GM18951 (cell line): ENCODE measurements at regions not wholly inside any gene's neighbourhood (a gene's known extent, or its start where the extent isn't known, plus 50 kb on each side); places are given as distances from the start of the nearest gene placed in this dataset.

Source experiments
- POLR2A ChIP-seq: IDR thresholded peaks from 4 replicates; pipeline ENCODE4 v1.6.1; 2011; ENCODE audit warnings: mild to moderate bottlenecking; ENCODE audit not compliant: insufficient read length, insufficient read depth; ENCODE audit errors: extremely low read depth
- in situ Hi-C: fragments of 300-500 bp; cut with MboI; formaldehyde crosslinking; loops from one replicate; pipeline ENCODE4 v1.12.0; 2022; ENCODE audit warnings: low sequenced_read_pairs, mixed read lengths, inconsistent platforms; ENCODE audit not compliant: unreplicated experiment

DNA sequence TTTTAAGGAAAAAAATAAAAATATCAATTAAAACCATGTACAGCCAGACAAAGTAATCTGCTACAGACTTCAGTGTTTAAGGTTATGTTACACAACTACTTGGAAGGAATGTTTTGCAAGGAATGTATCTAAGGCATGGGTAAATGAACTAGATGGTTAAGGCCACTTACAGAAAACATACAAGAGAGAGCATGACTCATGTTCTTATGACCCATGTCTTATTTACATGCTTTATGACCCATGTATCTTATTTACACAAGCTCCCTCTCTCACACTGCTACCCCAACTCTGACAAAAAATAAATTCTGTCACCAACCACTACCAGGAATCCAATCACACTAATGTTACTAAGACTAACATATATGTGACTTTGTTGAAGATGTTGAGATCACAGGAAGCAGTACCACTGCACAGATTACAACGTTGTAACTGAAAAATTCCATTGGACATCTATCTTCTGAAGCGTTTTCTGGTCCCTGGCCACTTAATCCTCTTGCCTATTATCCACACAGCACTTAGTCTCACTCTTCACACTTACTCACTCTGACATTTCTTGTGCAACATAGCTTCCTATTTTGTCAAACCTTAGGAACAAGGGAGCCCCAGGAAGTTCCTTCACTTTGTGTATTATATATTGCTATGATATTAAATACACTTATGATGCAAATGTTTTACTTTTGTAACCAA is 1630.1 kb upstream of the C9orf72 start:
- in situ Hi-C loops: no loop called here
- TF ChIP-seq POLR2A: no peak

DNA sequence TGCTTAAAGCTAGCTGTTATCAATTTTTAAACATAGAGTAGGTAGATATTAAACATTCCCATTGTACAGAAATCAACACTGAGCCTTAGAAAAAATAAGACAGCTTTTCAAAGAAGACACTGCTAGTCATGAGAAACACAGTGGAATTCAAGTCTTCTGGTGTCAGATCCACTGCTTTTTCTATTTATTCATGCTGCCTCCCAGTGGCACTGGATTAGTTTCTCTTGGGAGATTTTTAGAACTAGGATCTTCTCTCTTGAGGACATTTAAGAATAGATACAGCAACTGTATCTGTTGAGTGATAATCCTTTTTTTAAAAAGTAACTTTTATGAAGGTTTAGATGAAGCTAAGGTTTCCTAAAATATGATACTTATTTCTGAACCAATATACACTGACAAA is 1635.4 kb upstream of the C9orf72 start:
- TF ChIP-seq POLR2A: no peak
- in situ Hi-C loops: no loop called here

DNA sequence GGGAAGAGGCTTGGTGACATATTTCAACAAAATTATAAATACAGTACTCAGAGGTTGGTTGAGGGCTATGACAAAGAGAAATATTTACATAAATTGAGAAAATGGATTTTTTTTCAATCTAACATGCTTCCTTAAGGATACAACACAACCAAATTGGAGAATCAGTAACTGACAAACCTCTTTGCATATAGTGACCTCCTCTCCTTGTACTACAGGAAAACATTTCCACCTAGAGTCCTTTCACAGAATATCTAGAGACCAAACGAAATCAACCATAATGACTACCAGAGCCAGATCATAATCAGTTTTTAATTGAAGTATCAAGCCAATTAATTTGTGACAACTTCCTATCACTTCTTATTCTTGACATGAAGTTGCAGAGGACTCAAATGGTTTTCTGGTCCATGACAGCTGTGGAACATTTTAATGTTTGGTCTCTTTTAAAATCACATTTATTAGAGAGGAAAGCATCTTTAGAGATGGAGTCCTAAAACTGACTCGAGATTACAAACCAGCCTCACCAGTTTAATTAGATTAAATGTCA is 1636.5 kb upstream of the C9orf72 start:
- no peak for TF ChIP-seq POLR2A
- in situ Hi-C loops: no loop called here

- in situ Hi-C loops: no loop called here
- no peak for TF ChIP-seq POLR2A
These were observed 1637.8 kb upstream of the C9orf72 start for GRCh38 chr9:29211003-29211579.

DNA sequence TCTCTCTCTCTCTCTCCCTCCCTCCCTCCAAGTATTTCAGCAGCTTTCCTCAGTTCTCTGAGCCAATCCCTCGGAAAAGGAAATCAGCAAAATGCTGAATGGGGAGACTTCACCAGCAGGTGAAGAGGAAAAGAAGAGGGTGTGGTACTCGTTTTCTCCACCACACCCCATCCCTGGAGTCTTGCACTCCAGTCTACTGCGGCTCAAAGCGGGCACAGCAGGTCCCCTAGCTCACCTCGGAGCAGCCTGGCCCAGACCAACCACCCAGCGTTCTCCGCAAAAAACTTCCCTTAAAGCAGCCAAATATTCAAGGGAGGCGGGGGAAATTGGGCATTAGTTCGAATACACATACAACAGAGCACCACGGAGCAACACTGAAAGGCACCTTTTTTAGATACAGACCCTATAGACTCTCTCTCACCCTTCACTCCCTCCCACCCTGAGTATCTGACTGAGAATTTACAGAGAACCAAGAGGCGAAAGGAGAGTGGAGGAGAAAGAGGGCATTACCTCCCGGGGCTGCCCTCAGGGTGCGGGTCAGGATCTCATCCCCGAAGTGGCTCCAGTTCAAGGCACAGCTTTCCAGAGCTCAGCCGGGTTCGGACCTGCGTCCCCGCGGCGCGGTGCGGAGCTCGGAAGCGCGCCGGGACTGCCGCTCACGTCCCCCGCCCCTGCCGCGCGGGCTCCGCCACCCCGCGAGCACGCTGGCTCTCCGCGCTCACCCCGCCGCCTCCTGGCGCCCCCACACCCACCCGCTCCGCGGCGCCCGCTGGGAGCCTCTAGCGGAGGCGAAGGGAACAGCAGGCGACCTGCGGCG is 1638.5 kb upstream of the C9orf72 start:
- in situ Hi-C loops: no loop called here

GRCh38 chr9:29212397-29213387 is 1639.4 kb upstream of the C9orf72 start:
- in situ Hi-C loops: no loop called here

More for the DNA sequence above, 1638.5 kb upstream of the C9orf72 start:
- no peak for TF ChIP-seq POLR2A

GRCh38 chr9:29213417-29214153 is 1640.3 kb upstream of the C9orf72 start, which contains the start of gene LINGO2:
LINGO2 (minus strand) TSS chr9:29213601.
- in situ Hi-C loops: no loop called here
- no peak for TF ChIP-seq POLR2A

More at GRCh38 chr9:29212397-29213387, 1639.4 kb upstream of the C9orf72 start:
- no peak for TF ChIP-seq POLR2A

DNA sequence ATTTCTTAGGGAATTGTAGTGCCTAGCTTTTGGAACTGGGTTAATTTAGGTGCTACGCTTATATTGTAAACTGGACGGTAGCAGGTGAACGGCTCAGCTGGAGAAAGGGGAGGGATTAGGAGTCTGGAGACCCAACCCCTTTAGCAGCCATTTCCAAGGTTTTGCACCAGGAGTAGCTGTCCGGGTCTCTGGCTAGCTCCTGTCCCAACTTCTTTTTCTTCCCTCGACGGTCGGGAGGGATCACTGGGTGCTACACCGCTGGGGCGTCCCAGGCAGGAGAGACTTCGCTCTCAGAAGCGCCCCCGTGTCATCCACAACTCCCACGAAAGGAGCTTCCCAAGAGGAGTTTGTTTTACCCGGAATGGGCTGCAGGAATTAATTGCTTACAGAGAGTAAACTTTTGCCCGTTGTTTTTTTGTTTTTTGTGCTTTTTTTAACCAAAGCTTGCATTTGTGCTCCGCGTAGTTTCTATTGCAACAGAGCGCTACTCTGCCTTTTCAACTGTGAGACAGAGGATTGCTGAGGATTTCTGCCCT is 1640.9 kb upstream of the C9orf72 start:
- in situ Hi-C loops: no loop called here
- no peak for TF ChIP-seq POLR2A

DNA sequence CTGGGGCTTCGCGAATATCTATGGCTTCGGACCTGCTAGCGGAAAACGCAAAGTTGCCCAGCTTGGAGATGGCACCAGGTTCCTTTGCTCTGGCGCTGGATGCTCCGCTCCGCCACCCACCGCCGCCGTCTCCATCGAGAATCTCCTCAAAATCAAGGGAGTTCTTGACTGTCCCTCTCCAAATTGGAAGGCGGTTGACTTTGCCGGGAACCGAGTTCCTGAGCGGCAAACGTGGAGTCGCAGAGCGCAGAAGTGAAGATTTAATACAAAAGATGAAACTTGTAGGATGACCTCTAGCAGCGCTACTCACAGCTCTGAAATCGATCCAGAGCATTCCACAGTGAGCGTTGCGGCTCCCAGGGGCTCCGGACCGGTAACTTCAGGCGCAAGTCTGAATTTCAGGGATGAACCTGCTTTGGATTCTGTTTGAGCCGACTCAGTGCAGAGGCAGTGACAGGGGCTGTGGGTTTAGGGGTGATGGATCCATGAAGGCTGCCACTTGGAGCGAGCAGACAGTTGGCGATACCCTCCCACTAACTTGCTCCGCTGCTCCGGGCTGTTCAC is 1641.5 kb upstream of the C9orf72 start:
- in situ Hi-C loops: no loop called here
- no peak for TF ChIP-seq POLR2A

GRCh38 chr9:29217966-29218365 is 1644.7 kb upstream of the C9orf72 start:
- TF ChIP-seq POLR2A: no peak
- in situ Hi-C loops: no loop called here

GRCh38 chr9:29220596-29221251 is 1647.4 kb upstream of the C9orf72 start:
- TF ChIP-seq POLR2A: no peak
- in situ Hi-C loops: no loop called here

DNA sequence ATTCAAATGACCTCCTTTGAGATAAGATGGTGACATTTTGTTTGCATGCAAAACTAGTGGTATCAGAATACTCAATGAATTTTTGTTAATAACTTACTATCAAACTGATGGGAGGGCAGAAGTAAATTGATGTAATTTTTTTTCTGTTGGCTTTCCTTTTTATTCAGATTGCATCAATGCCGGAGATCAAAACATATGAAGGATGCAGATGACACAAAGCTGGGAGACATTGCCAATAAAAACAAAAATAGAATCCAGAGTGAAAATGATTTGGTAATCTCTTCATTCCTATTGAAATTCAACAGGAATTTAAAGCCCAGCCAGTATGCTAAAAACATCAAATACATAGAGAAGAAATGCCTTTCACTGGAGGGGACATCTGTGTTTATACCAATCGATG is 1655.3 kb upstream of the C9orf72 start:
- in situ Hi-C loops: no loop called here
- no peak for TF ChIP-seq POLR2A
